DLD1 (cell line): ENCODE measurements at regions not wholly inside any gene's neighbourhood (a gene's known extent, or its start where the extent isn't known, plus 50 kb on each side); places are given as distances from the start of the nearest gene placed in this dataset.

Source experiments
- in situ Hi-C: cut with HindIII; loops from 2 replicates; pipeline ENCODE4 v1.10.0; 2017; ENCODE audit warnings: low sequenced_read_pairs

DNA sequence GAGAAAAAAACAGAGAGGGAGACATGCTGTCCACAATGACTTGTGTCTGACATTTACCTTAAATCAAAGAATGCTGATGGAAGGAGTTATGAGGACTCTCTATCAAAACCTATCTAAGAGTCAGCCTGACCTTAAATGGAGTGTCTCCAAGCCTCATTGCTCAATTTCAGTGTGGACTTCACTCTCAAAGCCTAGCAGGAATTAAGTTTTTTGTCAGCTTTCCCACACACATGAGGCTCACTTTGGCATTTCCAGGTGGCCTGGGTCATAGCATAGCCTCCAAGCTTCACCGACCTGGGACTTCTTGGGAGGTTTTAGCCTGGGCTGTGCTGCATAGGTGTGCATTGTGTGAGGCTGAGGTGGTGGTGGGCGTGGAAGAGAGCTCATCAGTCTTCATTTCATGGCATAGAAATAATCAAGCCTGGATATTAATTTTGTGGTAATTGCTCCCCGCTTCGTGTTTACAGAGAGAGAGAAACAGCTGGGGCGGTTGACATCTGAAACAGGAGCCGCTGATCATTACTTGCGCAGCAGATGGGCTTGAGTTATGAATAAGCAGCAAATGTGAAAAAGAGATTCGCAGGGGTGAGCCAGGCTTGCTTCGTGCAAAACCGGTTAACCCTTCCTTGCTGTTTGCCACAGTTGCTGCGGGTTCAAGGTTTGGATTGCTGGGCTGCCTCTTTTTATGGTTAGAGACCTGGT is 647.8 kb downstream of the INHBA start:
- in situ Hi-C loops, result no loop called here

- in situ Hi-C loops, result no loop called here
Measured at GRCh38 chr7:41053820-41054219, 649.1 kb downstream of the INHBA start.

- in situ Hi-C loops, result no loop called here
Measured at GRCh38 chr7:41052736-41053135, 650.2 kb downstream of the INHBA start.

- in situ Hi-C loops, result no loop called here
Measured at GRCh38 chr7:41052201-41052600, 650.7 kb downstream of the INHBA start.

DNA sequence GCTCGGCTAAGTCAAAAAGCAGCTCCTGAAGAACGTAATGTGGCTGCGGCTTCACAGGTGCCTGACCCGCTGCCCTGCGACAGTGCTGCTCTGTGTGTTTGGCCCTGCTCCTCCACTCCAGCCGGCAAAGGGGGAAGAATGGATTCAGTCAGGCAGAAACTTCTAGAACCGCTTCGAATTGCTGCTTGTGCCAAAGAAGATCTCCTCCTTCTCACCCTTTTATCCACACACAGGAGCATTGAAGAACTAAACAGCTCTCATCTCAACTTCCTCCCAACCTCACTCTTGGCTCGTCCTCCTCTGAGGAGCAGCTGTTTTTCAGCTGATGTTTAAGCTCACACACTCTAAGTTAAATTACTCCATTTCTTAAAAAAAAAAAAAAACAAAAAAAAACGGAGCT is 651.4 kb downstream of the INHBA start:
- in situ Hi-C loops, result no loop called here

DNA sequence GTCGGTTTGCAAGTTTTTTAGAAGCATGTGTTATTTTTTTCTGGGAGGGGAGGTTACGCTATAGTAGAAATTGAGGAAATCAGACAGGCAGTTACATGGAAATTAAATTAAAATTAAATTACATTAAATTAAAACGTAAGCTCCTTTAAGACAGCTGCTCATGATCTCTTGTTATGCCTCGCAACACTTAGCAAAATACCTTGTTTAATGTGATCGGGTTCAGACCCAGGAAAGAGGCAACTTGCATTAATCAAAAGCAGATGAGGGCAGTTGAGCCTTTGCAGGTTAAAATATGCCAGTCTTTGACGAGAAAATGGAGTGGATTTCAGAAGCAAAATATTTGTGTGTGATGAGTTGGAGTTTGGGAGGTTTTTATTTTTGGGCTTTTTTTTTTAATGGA is 651.8 kb downstream of the INHBA start:
- in situ Hi-C loops, result no loop called here

DNA sequence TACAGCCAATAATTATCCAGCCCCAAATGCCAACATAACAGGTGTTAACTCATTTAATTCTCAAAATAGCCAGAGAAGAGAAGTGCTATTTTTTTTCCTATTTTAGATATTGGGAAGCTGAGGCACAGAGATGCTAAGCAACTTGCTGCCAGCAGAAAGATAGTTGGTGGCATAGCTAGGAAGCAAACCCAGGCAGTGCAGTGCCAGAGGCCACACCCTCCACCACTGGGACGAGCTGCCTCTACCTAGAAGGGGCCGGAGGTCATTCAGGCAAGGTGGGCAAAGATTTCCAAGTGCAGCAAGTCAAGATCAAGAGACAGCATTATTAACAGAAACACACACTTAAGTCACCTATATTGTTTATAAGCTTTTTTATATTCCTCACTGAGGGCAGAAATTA is 654.1 kb downstream of the INHBA start:
- in situ Hi-C loops, result loop anchor here (25.0 kb wide), 1 partner anchor 664 kb away; the partner anchor contains the start of gene INHBA

GRCh38 chr7:41047789-41048191 is 655.1 kb downstream of the INHBA start:
- in situ Hi-C loops, result loop anchor here (25.0 kb wide), 1 partner anchor 665 kb away; the partner anchor contains the start of gene INHBA

DNA sequence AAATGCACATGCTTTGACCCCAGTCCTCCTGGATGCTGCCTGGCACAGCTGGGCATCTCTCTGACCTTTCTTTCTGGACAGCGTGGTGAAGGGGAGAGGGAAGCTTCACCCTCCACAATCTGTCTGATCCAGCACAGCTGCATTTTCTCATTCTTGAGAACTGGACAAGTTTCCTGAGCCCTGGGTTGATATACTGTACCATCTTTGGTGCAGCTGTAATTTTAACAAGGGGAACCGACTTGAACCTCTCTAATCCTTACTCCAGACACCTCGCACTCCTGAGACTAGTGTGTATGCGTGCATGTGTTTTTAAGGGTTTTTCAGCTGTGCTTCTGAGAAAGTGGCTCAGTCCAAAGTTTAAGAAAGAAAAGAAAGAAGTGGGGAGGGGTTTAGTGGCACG is 655.7 kb downstream of the INHBA start:
- in situ Hi-C loops, result loop anchor here (25.0 kb wide), 1 partner anchor 665 kb away; the partner anchor contains the start of gene INHBA

- in situ Hi-C loops, result loop anchor here (25.0 kb wide), 1 partner anchor 666 kb away; the partner anchor contains the start of gene INHBA
Measured at GRCh38 chr7:41046776-41047175, 656.1 kb downstream of the INHBA start.

DNA sequence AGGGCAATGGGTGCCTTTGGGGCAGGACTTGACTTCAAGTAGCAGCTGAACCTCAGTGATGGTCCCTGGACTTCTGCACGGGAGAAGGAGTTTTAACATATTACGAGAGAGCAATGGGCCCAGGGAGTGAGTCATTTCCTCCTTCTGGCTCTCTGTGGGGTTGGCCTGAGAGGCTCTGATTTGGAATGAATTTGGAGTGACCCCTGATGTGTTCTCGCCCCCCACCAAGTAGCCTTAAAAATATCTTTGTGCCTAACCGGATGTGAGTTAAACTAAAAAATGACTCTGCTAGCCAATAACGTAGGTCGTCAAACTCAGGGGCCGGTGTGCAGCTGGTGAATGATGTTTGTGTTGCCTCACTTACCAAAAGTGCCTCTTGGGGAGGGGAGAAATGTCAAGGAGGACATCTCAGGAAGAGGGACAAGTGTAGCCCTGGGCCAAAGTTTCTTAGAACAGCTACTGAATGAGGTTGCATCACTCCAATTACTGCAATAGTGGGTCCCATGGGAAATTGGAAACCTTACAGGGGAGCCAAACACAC is 656.6 kb downstream of the INHBA start:
- in situ Hi-C loops, result loop anchor here (25.0 kb wide), 1 partner anchor 666 kb away; the partner anchor contains the start of gene INHBA

DNA sequence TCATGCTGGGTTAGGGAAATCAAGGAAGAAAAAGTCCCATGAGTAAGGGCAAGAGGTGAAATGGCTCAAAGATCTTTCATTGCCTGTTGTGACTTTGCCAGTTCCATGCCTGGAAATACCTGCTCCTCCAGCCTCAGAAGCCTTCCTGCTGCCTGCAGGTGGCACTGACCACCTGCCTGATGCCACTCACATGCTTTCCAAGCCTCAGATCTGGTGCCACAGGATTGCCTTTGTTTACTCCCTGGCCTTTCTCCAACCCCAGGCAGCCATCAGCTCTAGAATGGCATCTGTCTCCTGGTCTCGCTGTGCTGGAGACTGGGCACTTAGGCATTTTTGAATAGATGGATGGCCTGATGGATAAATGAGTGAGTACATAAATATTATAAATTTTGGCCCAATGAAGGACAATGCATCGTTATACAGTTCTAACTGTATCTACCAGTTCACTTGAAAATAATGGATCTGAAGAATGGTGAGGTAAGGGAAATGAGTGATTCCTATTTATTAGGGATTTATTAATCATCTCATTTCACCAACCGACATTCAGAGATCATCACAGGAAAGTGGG is 657.2 kb downstream of the INHBA start:
- in situ Hi-C loops, result loop anchor here (25.0 kb wide), 1 partner anchor 667 kb away; the partner anchor contains the start of gene INHBA

DNA sequence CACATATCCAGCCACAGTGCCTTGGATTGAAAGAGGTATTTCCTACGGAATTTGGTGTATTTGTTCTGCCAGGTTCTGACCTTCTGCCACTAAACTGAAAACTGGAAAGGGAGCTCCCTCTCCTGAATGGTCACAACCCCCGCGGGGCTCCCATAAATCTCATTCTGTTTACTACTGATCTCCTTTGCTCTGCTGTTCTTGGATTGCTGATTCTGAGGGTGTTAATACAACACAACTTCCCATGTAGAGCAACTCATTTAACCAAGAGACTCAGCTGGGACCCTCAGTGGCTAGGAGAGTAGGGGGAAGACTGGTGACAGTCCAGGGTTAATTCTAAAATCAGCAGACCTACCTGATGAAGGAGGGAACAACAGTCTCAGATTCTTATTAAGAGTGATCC is 662.9 kb downstream of the INHBA start:
- in situ Hi-C loops, result loop anchor here (25.0 kb wide), 1 partner anchor 672 kb away; the partner anchor contains the start of gene INHBA

GRCh38 chr7:41039386-41039953 is 663.4 kb downstream of the INHBA start:
- in situ Hi-C loops, result loop anchor here (25.0 kb wide), 1 partner anchor 673 kb away; the partner anchor contains the start of gene INHBA

GRCh38 chr7:41038211-41038610 is 664.7 kb downstream of the INHBA start:
- in situ Hi-C loops, result loop anchor here (25.0 kb wide), 1 partner anchor 674 kb away; the partner anchor contains the start of gene INHBA

- in situ Hi-C loops, result loop anchor here (25.0 kb wide), 1 partner anchor 675 kb away; the partner anchor contains the start of gene INHBA
Measured at GRCh38 chr7:41037691-41038090, 665.2 kb downstream of the INHBA start.

GRCh38 chr7:41035794-41036193 is 667.1 kb downstream of the INHBA start:
- in situ Hi-C loops, result loop anchor here (25.0 kb wide), 1 partner anchor 677 kb away; the partner anchor contains the start of gene INHBA

DNA sequence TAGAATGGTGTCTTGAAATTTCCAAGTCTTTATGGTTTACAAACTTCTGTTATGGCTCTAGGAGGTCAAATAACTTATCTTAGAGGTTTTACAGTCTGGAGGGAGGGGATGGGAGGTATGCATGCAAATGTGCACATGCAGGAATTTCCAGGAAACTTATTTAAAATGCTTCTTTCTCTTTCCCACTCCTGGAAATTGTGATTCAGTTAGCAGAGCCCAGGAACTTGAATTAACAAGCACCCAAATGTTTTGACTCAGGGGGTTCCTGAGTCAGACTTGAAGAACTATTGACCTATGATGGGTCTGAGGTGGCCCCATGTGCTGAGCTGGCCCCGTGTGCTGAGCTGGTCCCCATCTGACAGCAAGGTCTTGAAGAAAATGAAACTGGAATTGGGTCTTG is 669.4 kb downstream of the INHBA start:
- in situ Hi-C loops, result loop anchor here (25.0 kb wide), 1 partner anchor 679 kb away; the partner anchor contains the start of gene INHBA

- in situ Hi-C loops, result loop anchor here (25.0 kb wide), 1 partner anchor 682 kb away; the partner anchor contains the start of gene INHBA
Measured at GRCh38 chr7:41030673-41031072, 672.2 kb downstream of the INHBA start.

GRCh38 chr7:41029072-41029499 is 673.8 kb downstream of the INHBA start:
- in situ Hi-C loops, result loop anchor here (25.0 kb wide), 1 partner anchor 683 kb away; the partner anchor contains the start of gene INHBA

GRCh38 chr7:41028580-41028979 is 674.3 kb downstream of the INHBA start:
- in situ Hi-C loops, result loop anchor here (25.0 kb wide), 1 partner anchor 684 kb away; the partner anchor contains the start of gene INHBA
